ENCODE measurements at regions not wholly inside any gene's neighbourhood (a gene's known extent, or its start where the extent isn't known, plus 50 kb on each side); places are given as distances from the start of the nearest gene placed in this dataset.

DNA sequence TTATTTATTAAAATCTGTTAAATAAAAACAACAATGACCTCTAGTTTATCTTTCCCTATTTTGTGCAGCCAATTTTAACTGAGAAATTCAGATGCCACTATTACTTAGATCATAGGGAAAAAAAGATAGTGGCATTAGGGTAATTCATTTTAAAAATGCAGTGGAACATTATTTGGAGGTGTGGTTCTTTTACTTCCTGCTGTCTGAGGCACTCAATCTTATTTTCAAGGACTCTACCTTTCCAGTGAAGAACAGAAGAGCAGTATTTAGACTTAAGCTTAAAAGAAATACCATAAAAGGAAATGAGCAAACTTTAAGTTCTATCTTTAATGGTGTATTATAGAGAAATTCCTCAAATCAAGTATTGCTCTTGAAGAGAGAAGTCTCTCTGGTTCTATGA is 342.6 kb upstream of the KLF12 start:
- H3K36me3 ChIP-seq, result no peaks in the 10 kb centered on the region
- DNase-seq, result no peak
- no peak overlapping the region for H3K4me3 ChIP-seq
- no peak overlapping the region for H3K27ac ChIP-seq
- H3K4me1 ChIP-seq, result no peaks in the 10 kb centered on the region
- H3K9me3 ChIP-seq, result no peaks in the 10 kb centered on the region
- TF ChIP-seq, protein P1, sequence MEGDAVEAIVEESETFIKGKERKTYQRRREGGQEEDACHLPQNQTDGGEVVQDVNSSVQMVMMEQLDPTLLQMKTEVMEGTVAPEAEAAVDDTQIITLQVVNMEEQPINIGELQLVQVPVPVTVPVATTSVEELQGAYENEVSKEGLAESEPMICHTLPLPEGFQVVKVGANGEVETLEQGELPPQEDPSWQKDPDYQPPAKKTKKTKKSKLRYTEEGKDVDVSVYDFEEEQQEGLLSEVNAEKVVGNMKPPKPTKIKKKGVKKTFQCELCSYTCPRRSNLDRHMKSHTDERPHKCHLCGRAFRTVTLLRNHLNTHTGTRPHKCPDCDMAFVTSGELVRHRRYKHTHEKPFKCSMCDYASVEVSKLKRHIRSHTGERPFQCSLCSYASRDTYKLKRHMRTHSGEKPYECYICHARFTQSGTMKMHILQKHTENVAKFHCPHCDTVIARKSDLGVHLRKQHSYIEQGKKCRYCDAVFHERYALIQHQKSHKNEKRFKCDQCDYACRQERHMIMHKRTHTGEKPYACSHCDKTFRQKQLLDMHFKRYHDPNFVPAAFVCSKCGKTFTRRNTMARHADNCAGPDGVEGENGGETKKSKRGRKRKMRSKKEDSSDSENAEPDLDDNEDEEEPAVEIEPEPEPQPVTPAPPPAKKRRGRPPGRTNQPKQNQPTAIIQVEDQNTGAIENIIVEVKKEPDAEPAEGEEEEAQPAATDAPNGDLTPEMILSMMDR (IDR thresholded peaks at IDR 0.05), result no peak
- intact Hi-C loops (cut with DNase I), result no loop called here
- H3K9ac ChIP-seq (ENCODE audit: low read depth in 2 of 2, low read length in 2 of 2), result no peak overlapping the region
- no peaks in the 10 kb centered on the region for H3K27me3 ChIP-seq

DNA sequence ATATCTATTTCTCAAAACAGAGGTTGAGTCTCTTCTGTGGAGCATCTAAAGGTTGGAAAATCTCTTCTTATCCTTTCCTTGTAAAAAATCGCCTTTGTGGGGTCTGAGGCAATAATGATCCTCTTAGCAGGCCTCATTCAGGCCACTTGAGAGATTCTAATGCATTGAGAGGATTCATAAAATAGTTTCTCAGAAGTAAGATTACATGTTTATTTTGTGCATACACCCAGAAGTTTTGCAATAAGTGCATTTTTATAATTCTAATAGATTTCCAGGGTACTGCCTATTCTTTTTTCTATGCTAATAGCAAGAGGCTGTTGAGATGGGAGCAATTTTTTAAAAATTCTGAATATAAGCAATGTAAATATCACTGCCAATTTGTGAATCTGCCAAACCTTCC is 342.2 kb upstream of the KLF12 start:
- no peaks in the 10 kb centered on the region for H3K9me3 ChIP-seq
- H3K4me3 ChIP-seq, result no peak overlapping the region
- no peaks in the 10 kb centered on the region for H3K4me1 ChIP-seq
- no peaks in the 10 kb centered on the region for H3K27me3 ChIP-seq
- no peak overlapping the region for H3K27ac ChIP-seq
- TF ChIP-seq, protein P1 (IDR thresholded peaks at IDR 0.05), result no peak
- H3K9ac ChIP-seq (ENCODE audit: low read depth in 2 of 2, low read length in 2 of 2), result no peak overlapping the region
- intact Hi-C loops (cut with DNase I), result no loop called here
- no peak for DNase-seq
- H3K36me3 ChIP-seq, result no peaks in the 10 kb centered on the region

DNA sequence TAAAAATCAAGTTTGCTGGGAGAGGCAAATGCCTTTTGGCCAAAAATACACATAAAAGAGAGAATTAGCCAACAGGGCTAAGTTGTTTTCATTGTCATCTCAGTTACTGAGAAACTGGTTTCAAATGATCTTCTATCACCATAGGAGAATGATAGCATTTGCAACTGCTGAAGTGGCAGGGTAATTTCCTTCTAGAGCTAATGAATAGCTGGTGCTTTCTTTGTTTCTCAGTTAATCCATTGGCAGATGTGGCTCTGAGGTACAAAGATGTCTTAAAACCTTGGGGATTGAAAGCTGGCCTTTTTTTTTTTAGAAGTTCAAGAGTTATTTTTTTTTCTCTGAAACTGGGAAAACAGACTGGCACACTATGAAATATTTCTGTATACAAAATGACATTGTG is 332.7 kb upstream of the KLF12 start:
- TF ChIP-seq, protein P1 (IDR thresholded peaks at IDR 0.05), result no peak
- Histone ChIP-seq H3K27ac (no peak overlapping the region), H3K4me3 (no peak overlapping the region), H3K9ac (ENCODE audit: low read depth in 2 of 2, low read length in 2 of 2) (no peak overlapping the region), H3K36me3 (no peaks in the 10 kb centered on the region), H3K9me3 (no peaks in the 10 kb centered on the region), H3K4me1 (no peaks in the 10 kb centered on the region), H3K27me3 (no peaks in the 10 kb centered on the region)
- DNase-seq, result no peak
- intact Hi-C loops (cut with DNase I), result no loop called here

DNA sequence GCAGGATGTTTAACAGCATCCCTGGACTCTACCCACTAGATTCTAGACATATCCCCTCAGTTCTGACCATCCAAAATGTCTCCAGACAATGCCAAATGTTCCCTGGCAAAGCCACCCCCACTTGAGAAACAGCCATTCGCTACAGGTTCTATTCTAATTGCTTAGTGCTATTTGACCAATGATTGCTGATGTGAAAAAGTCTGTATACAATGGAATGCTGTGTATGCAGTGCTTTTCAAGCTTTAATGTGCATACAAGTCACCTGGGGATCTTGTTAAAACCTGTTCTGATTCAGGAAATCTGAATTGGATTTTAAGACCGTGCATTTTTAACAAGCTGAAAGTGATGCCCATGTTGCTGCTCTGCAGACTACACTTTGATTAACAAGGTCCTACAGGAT is 331.8 kb upstream of the KLF12 start:
- no peaks in the 10 kb centered on the region for H3K9me3 ChIP-seq
- TF ChIP-seq, protein P1 (IDR thresholded peaks at IDR 0.05), result no peak
- intact Hi-C loops (cut with DNase I), result no loop called here

DNA sequence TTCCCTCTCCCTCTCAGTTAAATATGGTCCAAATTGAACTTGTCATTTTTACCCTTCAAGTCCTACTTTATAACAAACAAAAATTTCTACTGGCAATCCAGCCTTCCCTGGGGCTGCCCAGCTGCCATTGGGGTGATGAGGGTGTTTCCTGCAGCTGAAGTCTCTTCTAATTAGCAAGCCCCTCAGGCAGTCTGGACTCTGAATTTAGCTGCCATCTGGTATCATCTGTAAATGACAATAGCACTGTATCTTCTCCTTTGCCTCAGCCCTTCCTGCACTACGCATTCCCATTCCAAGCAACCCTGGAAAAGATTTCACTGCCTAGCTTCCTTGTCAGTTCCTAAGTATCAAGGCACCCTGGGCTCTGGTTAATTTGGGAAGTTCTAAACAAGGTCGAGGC is 331.1 kb upstream of the KLF12 start:
- TF ChIP-seq, protein P1 (IDR thresholded peaks at IDR 0.05), result no peak
- Histone ChIP-seq H3K4me1 (no peaks in the 10 kb centered on the region), H3K27ac (no peak overlapping the region), H3K4me3 (no peak overlapping the region), H3K9me3 (no peaks in the 10 kb centered on the region), H3K9ac (ENCODE audit: low read depth in 2 of 2, low read length in 2 of 2) (no peak overlapping the region), H3K27me3 (no peaks in the 10 kb centered on the region), H3K36me3 (no peaks in the 10 kb centered on the region)
- no peak for DNase-seq
- intact Hi-C loops (cut with DNase I), result no loop called here

More for the DNA sequence above, 331.8 kb upstream of the KLF12 start:
- Histone ChIP-seq H3K27me3 (no peaks in the 10 kb centered on the region), H3K9ac (ENCODE audit: low read depth in 2 of 2, low read length in 2 of 2) (no peak overlapping the region), H3K27ac (no peak overlapping the region), H3K4me1 (no peaks in the 10 kb centered on the region), H3K36me3 (no peaks in the 10 kb centered on the region), H3K4me3 (no peak overlapping the region)
- DNase-seq, result no peak

DNA sequence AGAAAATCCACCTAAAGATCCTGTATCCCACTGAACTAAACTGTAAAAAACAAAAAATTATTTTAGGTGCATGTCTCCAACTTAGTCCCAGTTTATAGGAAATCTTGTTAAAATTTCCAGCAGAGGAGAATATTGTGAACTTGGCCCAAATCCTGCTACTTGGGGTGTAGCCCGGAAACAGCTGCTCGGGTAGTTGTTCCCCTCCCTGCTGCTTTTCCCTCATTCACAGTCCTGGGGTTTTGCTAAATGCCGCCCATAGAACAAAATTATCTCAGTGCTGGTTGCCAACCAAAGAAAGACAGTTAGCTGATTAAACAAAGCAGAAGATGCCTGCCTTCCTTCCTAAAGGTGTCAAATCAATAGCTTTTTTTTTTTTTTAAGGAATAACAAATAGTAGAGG is 330.5 kb upstream of the KLF12 start:
- DNase-seq, result no peak
- H3K27me3 ChIP-seq, result no peaks in the 10 kb centered on the region
- no peaks in the 10 kb centered on the region for H3K36me3 ChIP-seq
- TF ChIP-seq, protein P1 (IDR thresholded peaks at IDR 0.05), result no peak
- no peak overlapping the region for H3K9ac ChIP-seq (ENCODE audit: low read depth in 2 of 2, low read length in 2 of 2)
- H3K4me3 ChIP-seq, result no peak overlapping the region
- no peak overlapping the region for H3K27ac ChIP-seq
- H3K4me1 ChIP-seq, result no peaks in the 10 kb centered on the region
- intact Hi-C loops (cut with DNase I), result no loop called here
- H3K9me3 ChIP-seq, result no peaks in the 10 kb centered on the region

Measured in colonic mucosa (tissue), 4 donors.